ENCODE measurements at regions not wholly inside any gene's neighbourhood (a gene's known extent, or its start where the extent isn't known, plus 50 kb on each side); places are given as distances from the start of the nearest gene placed in this dataset.

DNA sequence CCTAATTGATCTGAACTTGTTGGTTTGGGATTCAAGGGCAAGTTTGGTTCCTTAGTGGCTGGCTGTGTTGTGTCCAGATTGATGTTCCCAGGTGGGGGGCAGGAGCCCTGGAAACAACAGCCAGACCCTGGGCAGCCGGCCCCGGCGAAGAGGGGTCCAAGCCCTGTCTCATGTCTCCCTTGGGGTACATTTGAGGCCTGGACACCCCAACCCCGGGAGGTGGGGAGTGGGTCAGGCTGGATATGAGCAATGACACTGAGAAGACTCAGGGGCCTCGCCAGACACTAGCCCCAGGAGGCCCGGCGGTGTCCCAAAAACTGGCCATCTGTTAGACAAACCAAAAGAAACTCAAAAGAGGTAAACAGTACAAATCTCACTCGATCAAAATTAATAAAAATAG is 79.6 kb downstream of the YTHDF1 start:
- TF ChIP-seq EZH2 (IDR thresholded peaks at IDR 0.05; ENCODE audit: borderline replicate concordance, low read depth, low read length): no peak
- TF ChIP-seq, protein P1, sequence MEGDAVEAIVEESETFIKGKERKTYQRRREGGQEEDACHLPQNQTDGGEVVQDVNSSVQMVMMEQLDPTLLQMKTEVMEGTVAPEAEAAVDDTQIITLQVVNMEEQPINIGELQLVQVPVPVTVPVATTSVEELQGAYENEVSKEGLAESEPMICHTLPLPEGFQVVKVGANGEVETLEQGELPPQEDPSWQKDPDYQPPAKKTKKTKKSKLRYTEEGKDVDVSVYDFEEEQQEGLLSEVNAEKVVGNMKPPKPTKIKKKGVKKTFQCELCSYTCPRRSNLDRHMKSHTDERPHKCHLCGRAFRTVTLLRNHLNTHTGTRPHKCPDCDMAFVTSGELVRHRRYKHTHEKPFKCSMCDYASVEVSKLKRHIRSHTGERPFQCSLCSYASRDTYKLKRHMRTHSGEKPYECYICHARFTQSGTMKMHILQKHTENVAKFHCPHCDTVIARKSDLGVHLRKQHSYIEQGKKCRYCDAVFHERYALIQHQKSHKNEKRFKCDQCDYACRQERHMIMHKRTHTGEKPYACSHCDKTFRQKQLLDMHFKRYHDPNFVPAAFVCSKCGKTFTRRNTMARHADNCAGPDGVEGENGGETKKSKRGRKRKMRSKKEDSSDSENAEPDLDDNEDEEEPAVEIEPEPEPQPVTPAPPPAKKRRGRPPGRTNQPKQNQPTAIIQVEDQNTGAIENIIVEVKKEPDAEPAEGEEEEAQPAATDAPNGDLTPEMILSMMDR (IDR thresholded peaks at IDR 0.05 in 2 of 3, conservative IDR thresholded peaks at IDR 0.05 in 1 of 3; ENCODE audit: insufficient read depth in 2 of 3, low read depth in 1 of 3, low read length in 3 of 3): no peak
- TF ChIP-seq, protein P2, sequence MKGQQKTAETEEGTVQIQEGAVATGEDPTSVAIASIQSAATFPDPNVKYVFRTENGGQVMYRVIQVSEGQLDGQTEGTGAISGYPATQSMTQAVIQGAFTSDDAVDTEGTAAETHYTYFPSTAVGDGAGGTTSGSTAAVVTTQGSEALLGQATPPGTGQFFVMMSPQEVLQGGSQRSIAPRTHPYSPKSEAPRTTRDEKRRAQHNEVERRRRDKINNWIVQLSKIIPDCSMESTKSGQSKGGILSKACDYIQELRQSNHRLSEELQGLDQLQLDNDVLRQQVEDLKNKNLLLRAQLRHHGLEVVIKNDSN (CRISPR knock-in tag; IDR thresholded peaks at IDR 0.05): no peak
- TF ChIP-seq EP300 (IDR thresholded peaks at IDR 0.05; ENCODE audit: low read length): no peak
- TF ChIP-seq JUN (IDR thresholded peaks at IDR 0.05; ENCODE audit: borderline replicate concordance, low read depth, low read length): no peak
- TF ChIP-seq JUN (CRISPR knock-in tag; IDR thresholded peaks at IDR 0.05; ENCODE audit: borderline replicate concordance): no peak
- TF ChIP-seq MEF2A (IDR thresholded peaks at IDR 0.05; ENCODE audit: control insufficient read depth, low read depth, low read length): no peak
- TF ChIP-seq, protein P3, sequence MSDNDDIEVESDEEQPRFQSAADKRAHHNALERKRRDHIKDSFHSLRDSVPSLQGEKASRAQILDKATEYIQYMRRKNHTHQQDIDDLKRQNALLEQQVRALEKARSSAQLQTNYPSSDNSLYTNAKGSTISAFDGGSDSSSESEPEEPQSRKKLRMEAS (CRISPR knock-in tag; IDR thresholded peaks at IDR 0.05): no peak
- TF ChIP-seq, protein P4, sequence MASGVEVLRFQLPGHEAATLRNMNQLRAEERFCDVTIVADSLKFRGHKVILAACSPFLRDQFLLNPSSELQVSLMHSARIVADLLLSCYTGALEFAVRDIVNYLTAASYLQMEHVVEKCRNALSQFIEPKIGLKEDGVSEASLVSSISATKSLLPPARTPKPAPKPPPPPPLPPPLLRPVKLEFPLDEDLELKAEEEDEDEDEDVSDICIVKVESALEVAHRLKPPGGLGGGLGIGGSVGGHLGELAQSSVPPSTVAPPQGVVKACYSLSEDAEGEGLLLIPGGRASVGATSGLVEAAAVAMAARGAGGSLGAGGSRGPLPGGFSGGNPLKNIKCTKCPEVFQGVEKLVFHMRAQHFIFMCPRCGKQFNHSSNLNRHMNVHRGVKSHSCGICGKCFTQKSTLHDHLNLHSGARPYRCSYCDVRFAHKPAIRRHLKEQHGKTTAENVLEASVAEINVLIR (CRISPR knock-in tag; IDR thresholded peaks at IDR 0.05): no peak
- TF ChIP-seq KLF16 (IDR thresholded peaks at IDR 0.05): no peak
- no peak for TF ChIP-seq PHB2 (IDR thresholded peaks at IDR 0.05; ENCODE audit: low read depth)
- no peak for TF ChIP-seq EGR1 (conservative IDR thresholded peaks at IDR 0.05)
- no peak for TF ChIP-seq POLR2A (conservative IDR thresholded peaks at IDR 0.05)
- TF ChIP-seq FOXA1 (IDR thresholded peaks at IDR 0.05; ENCODE audit: borderline replicate concordance): no peak
- no peak for TF ChIP-seq SMC3 (conservative IDR thresholded peaks at IDR 0.05; ENCODE audit: insufficient read depth, low read depth, low read length)

Data from K562 (cell line).